GM12878 (cell line): ENCODE measurements at regions not wholly inside any gene's neighbourhood (a gene's known extent, or its start where the extent isn't known, plus 50 kb on each side); places are given as distances from the start of the nearest gene placed in this dataset.

Experiments used
- BACH1 ChIP-seq: fragments of 450-650 bp; IDR thresholded peaks from 2 replicates; pipeline ENCODE4 v1.6.1; 2017; ENCODE audit warnings: mild to moderate bottlenecking, borderline replicate concordance
- BCL3 ChIP-seq: IDR thresholded peaks from 2 replicates; pipeline ENCODE4 v1.6.1; 2011; ENCODE audit warnings: borderline replicate concordance, low read depth, mild to moderate bottlenecking, moderate library complexity, low read length; ENCODE audit not compliant: insufficient read depth, poor library complexity, severe bottlenecking
- E2F4 ChIP-seq: IDR thresholded peaks from 2 replicates; pipeline ENCODE4 v1.6.1; 2012; ENCODE audit warnings: low read depth, low read length, improper control_type of control experiment
- ELK1 ChIP-seq: IDR thresholded peaks from 2 replicates; pipeline ENCODE4 v1.6.1; 2012; ENCODE audit warnings: low read depth, low read length, improper control_type of control experiment
- FOXK2 ChIP-seq: fragments of 450-650 bp; IDR thresholded peaks from 2 replicates; pipeline ENCODE4 v1.6.1; 2017; ENCODE audit warnings: mild to moderate bottlenecking, moderate library complexity
- JUND ChIP-seq: IDR thresholded peaks from 2 replicates; pipeline ENCODE4 v1.6.1; 2012; ENCODE audit warnings: low read depth, mild to moderate bottlenecking, low read length, improper control_type of control experiment, moderate library complexity
- MYC ChIP-seq: IDR thresholded peaks from 2 replicates; pipeline ENCODE4 v1.6.1; 2011; ENCODE audit warnings: mild to moderate bottlenecking, low read length, moderate library complexity, inconsistent platforms; ENCODE audit not compliant: insufficient read depth, insufficient replicate concordance, insufficient read length, severe bottlenecking
- NR2C2 ChIP-seq: IDR thresholded peaks from 2 replicates; pipeline ENCODE4 v1.6.1; 2011; ENCODE audit warnings: borderline replicate concordance, low read depth; ENCODE audit not compliant: control insufficient read depth, insufficient read length
- RELB ChIP-seq: fragments of 450-650 bp; IDR thresholded peaks from 2 replicates; pipeline ENCODE4 v1.6.1; 2017; ENCODE audit warnings: low read depth, mild to moderate bottlenecking, moderate library complexity
- SKIL ChIP-seq: fragments of 450-650 bp; IDR thresholded peaks from 2 replicates; pipeline ENCODE4 v1.6.1; 2017; ENCODE audit warnings: mild to moderate bottlenecking, low read depth, inconsistent platforms; ENCODE audit not compliant: poor library complexity, severe bottlenecking
- TAF1 ChIP-seq: IDR thresholded peaks from 2 replicates; pipeline ENCODE4 v1.6.1; 2011; ENCODE audit warnings: mild to moderate bottlenecking, low read depth, low read length, borderline replicate concordance
- TARDBP ChIP-seq: IDR thresholded peaks from 2 replicates; pipeline ENCODE4 v1.6.1; 2016; ENCODE audit warnings: borderline replicate concordance
- TBL1XR1 ChIP-seq: IDR thresholded peaks from 2 replicates; pipeline ENCODE4 v1.6.1; 2012; ENCODE audit warnings: low read depth, low read length, improper control_type of control experiment
- TCF7 ChIP-seq: IDR thresholded peaks from 2 replicates; pipeline ENCODE4 v1.6.1; 2014; ENCODE audit warnings: antibody characterized with exemption, borderline replicate concordance
- ZNF384 ChIP-seq: IDR thresholded peaks from 2 replicates; pipeline ENCODE4 v1.6.1; 2012; ENCODE audit warnings: low read depth, mild to moderate bottlenecking, low read length, improper control_type of control experiment, borderline replicate concordance
- ZNF592 ChIP-seq: fragments of 450-650 bp; IDR thresholded peaks from 2 replicates; pipeline ENCODE4 v1.6.1; 2017; ENCODE audit warnings: mild to moderate bottlenecking, moderate library complexity

GRCh38 chr1:25033828-25034705, 104.0 kb upstream of the RUNX3 start (continued):
- TF ChIP-seq ELK1 (0 out of 2 replicates have a peak, but pooled peaks have one; percentile 39), E2F4 (no peak), MYC (peak; percentile 2), BCL3 (peak; percentile 91), TCF7 (no peak), BACH1 (peak; percentile 76; the same call in 1 of the 2 replicates), ZNF592 (peak; percentile 68), RELB (peak; percentile 76), ZNF384 (no peak), FOXK2 (no peak), SKIL (no peak), TARDBP (no peak), NR2C2 (no peak), TBL1XR1 (peak; percentile 45), TAF1 (0 out of 2 replicates have a peak, but pooled peaks have one; percentile 57), JUND (no peak)
